ENCODE measurements at regions not wholly inside any gene's neighbourhood (a gene's known extent, or its start where the extent isn't known, plus 50 kb on each side); places are given as distances from the start of the nearest gene placed in this dataset.

GRCh38 chr2:234761910-234762309, 189.9 kb upstream of the SH3BP4 start:
- WGBS (ENCODE audit: insufficient coverage, low coverage, low lambda C conversion rate, missing lambda C conversion rate), result 43% methylated on average over 3 of the region's 4 CpGs
- ATAC-seq (no peak), DNase-seq (no peak)
- no peaks in the 10 kb centered on the region for H3K36me3 ChIP-seq
- TF ChIP-seq POLR2A (IDR thresholded peaks at IDR 0.05) (no peak), CTCF (IDR thresholded peaks at IDR 0.05) (no peak)
- H3K4me1 ChIP-seq, result peaks cover 0 to 11% (median 3%) of the 10 kb centered on the region in 4 donors
- H3K27ac ChIP-seq, result no peak overlapping the region
- no peak overlapping the region for H3K4me3 ChIP-seq
- intact Hi-C loops (cut with DNase I), result no loop called here
- peaks cover 0 to 6% (median 0%) of the 10 kb centered on the region in 4 donors for H3K9me3 ChIP-seq
- H3K27me3 ChIP-seq, result no peaks in the 10 kb centered on the region

- ATAC-seq, result no peak
- no peak overlapping the region for H3K27ac ChIP-seq
- H3K4me1 ChIP-seq, result no peaks in the 10 kb centered on the region
- intact Hi-C loops (cut with DNase I), result no loop called here
- no peaks in the 10 kb centered on the region for H3K36me3 ChIP-seq
- no peak for DNase-seq
- no peaks in the 10 kb centered on the region for H3K27me3 ChIP-seq
- no peak overlapping the region for H3K4me3 ChIP-seq
- WGBS (ENCODE audit: insufficient coverage, low coverage, low lambda C conversion rate, missing lambda C conversion rate), result 82% methylated on average over 8 of the region's 8 CpGs
- H3K9me3 ChIP-seq, result no peaks in the 10 kb centered on the region
- no peak for TF ChIP-seq CTCF (IDR thresholded peaks at IDR 0.05)
- no peak for TF ChIP-seq POLR2A (IDR thresholded peaks at IDR 0.05)
Measured at GRCh38 chr2:234754126-234754525, 197.7 kb upstream of the SH3BP4 start.

GRCh38 chr2:234753701-234754100, 198.1 kb upstream of the SH3BP4 start:
- Histone ChIP-seq H3K27me3 (no peaks in the 10 kb centered on the region), H3K27ac (no peak overlapping the region), H3K9me3 (no peaks in the 10 kb centered on the region), H3K36me3 (no peaks in the 10 kb centered on the region), H3K4me1 (no peaks in the 10 kb centered on the region), H3K4me3 (no peak overlapping the region)
- DNase-seq (no peak), ATAC-seq (no peak)
- TF ChIP-seq CTCF (IDR thresholded peaks at IDR 0.05), result no peak
- no peak for TF ChIP-seq POLR2A (IDR thresholded peaks at IDR 0.05)
- WGBS (ENCODE audit: insufficient coverage, low coverage, low lambda C conversion rate, missing lambda C conversion rate), result 71% methylated on average over 4 of the region's 4 CpGs
- intact Hi-C loops (cut with DNase I), result no loop called here

- no peak for ATAC-seq
- Histone ChIP-seq H3K27me3 (no peaks in the 10 kb centered on the region), H3K27ac (no peak overlapping the region), H3K9me3 (no peaks in the 10 kb centered on the region), H3K4me3 (no peak overlapping the region), H3K36me3 (no peaks in the 10 kb centered on the region), H3K4me1 (no peaks in the 10 kb centered on the region)
- TF ChIP-seq POLR2A (IDR thresholded peaks at IDR 0.05), result no peak
- TF ChIP-seq CTCF (IDR thresholded peaks at IDR 0.05), result no peak
- intact Hi-C loops (cut with DNase I), result no loop called here
- DNase-seq, result no peak
- 91% methylated on average over 3 of the region's 3 CpGs for WGBS (ENCODE audit: insufficient coverage, low coverage, low lambda C conversion rate, missing lambda C conversion rate)
Measured at GRCh38 chr2:234752966-234753365, 198.9 kb upstream of the SH3BP4 start.
